Activated CD4-positive, alpha-beta T cell treated with anti-CD3 and anti-CD28 coated beads, Interleukin-2, amount 10 ng/mL, durations not matched to agents 24 days and 14 days (primary cell): ENCODE measurements at regions not wholly inside any gene's neighbourhood (a gene's known extent, or its start where the extent isn't known, plus 50 kb on each side); places are given as distances from the start of the nearest gene placed in this dataset.
"Not testable (repeated sequence)": the region's sequence is repeated elsewhere in the genome, so short reads cannot be mapped to it uniquely, and the experiment has no call there.

Source experiments
- DNase-seq: peaks from one replicate; pipeline ENCODE4 v3.0.0; 2022
- H3K27ac Mint-ChIP-seq: one replicate; pipeline ENCODE4 v1.8.0; 2022; ENCODE audit warnings: mild to moderate bottlenecking, mixed read lengths
- H3K27me3 Mint-ChIP-seq: one replicate; pipeline ENCODE4 v1.8.0; 2022; ENCODE audit warnings: mixed read lengths
- H3K36me3 Mint-ChIP-seq: one replicate; pipeline ENCODE4 v1.8.0; 2022; ENCODE audit warnings: low read depth, mild to moderate bottlenecking, mixed read lengths
- H3K4me1 Mint-ChIP-seq: one replicate; pipeline ENCODE4 v1.8.0; 2021; ENCODE audit warnings: mixed read lengths
- H3K4me3 Mint-ChIP-seq: one replicate; pipeline ENCODE4 v1.8.0; 2022; ENCODE audit warnings: mild to moderate bottlenecking, moderate library complexity, mixed read lengths
- H3K9me3 Mint-ChIP-seq: one replicate; pipeline ENCODE4 v1.8.0; 2021; ENCODE audit warnings: mixed read lengths
- intact Hi-C: fragments of 100-400 bp; cut with micrococcal nuclease; formaldehyde crosslinking; loops from one replicate; pipeline ENCODE4 v1.15.1; 2023

GRCh38 chr12:126930234-126930633 lies 1336.7 kb upstream of the TMEM132C start:
- no peaks in the 10 kb centered on the region for H3K9me3 Mint-ChIP-seq
- no peaks in the 10 kb centered on the region for H3K36me3 Mint-ChIP-seq
- H3K4me3 Mint-ChIP-seq = no peak overlapping the region
- no peaks in the 10 kb centered on the region for H3K27me3 Mint-ChIP-seq
- no peak overlapping the region for H3K27ac Mint-ChIP-seq
- no peaks in the 10 kb centered on the region for H3K4me1 Mint-ChIP-seq
- no peak for DNase-seq
- intact Hi-C loops = no loop called here

- Mint-ChIP-seq H3K27me3 (no peaks in the 10 kb centered on the region), H3K4me3 (no peak overlapping the region), H3K36me3 (no peaks in the 10 kb centered on the region), H3K4me1 (no peaks in the 10 kb centered on the region), H3K9me3 (no peaks in the 10 kb centered on the region), H3K27ac (no peak overlapping the region)
- no peak for DNase-seq
- intact Hi-C loops = no loop called here
Observed at GRCh38 chr12:126932156-126932555, 1334.8 kb upstream of the TMEM132C start.

- H3K36me3 Mint-ChIP-seq = no peaks in the 10 kb centered on the region
- no peaks in the 10 kb centered on the region for H3K9me3 Mint-ChIP-seq
- no peaks in the 10 kb centered on the region for H3K4me1 Mint-ChIP-seq
- DNase-seq = no peak
- H3K4me3 Mint-ChIP-seq = no peak overlapping the region
- no peak overlapping the region for H3K27ac Mint-ChIP-seq
- intact Hi-C loops = no loop called here
- H3K27me3 Mint-ChIP-seq = no peaks in the 10 kb centered on the region
Observed at GRCh38 chr12:126935435-126935834, 1331.5 kb upstream of the TMEM132C start.

- Mint-ChIP-seq H3K9me3 (no peaks in the 10 kb centered on the region), H3K36me3 (no peaks in the 10 kb centered on the region), H3K4me3 (no peak overlapping the region), H3K4me1 (no peaks in the 10 kb centered on the region), H3K27me3 (no peaks in the 10 kb centered on the region), H3K27ac (no peak overlapping the region)
- intact Hi-C loops = no loop called here
- DNase-seq = no peak
Observed at GRCh38 chr12:126936181-126936851, 1330.7 kb upstream of the TMEM132C start.

GRCh38 chr12:126937431-126937830 lies 1329.5 kb upstream of the TMEM132C start:
- intact Hi-C loops = no loop called here
- no peaks in the 10 kb centered on the region for H3K9me3 Mint-ChIP-seq
- H3K4me3 Mint-ChIP-seq = no peak overlapping the region
- no peaks in the 10 kb centered on the region for H3K4me1 Mint-ChIP-seq
- no peaks in the 10 kb centered on the region for H3K36me3 Mint-ChIP-seq
- no peak overlapping the region for H3K27ac Mint-ChIP-seq
- H3K27me3 Mint-ChIP-seq = no peaks in the 10 kb centered on the region
- no peak for DNase-seq

GRCh38 chr12:126944684-126945083 lies 1322.3 kb upstream of the TMEM132C start:
- H3K4me1 Mint-ChIP-seq = no peaks in the 10 kb centered on the region
- peaks cover 5% of the 10 kb centered on the region for H3K9me3 Mint-ChIP-seq
- no peak overlapping the region for H3K27ac Mint-ChIP-seq
- H3K27me3 Mint-ChIP-seq = no peaks in the 10 kb centered on the region
- H3K4me3 Mint-ChIP-seq = no peak overlapping the region
- intact Hi-C loops = no loop called here
- H3K36me3 Mint-ChIP-seq = no peaks in the 10 kb centered on the region
- DNase-seq = no peak

GRCh38 chr12:126946958-126947357 lies 1320.0 kb upstream of the TMEM132C start:
- H3K27ac Mint-ChIP-seq, intact Hi-C loops, DNase-seq, H3K4me1 Mint-ChIP-seq, H3K36me3 Mint-ChIP-seq, H3K9me3 Mint-ChIP-seq, H3K4me3 Mint-ChIP-seq, H3K27me3 Mint-ChIP-seq: not testable (repeated sequence)

GRCh38 chr12:126949558-126949957 lies 1317.4 kb upstream of the TMEM132C start:
- Mint-ChIP-seq H3K4me3 (no peak overlapping the region), H3K27me3 (no peaks in the 10 kb centered on the region), H3K36me3 (no peaks in the 10 kb centered on the region), H3K9me3 (peaks cover 2% of the 10 kb centered on the region), H3K27ac (no peak overlapping the region), H3K4me1 (no peaks in the 10 kb centered on the region)
- intact Hi-C loops = no loop called here
- no peak for DNase-seq

GRCh38 chr12:126950266-126950665 lies 1316.7 kb upstream of the TMEM132C start:
- DNase-seq = no peak
- Mint-ChIP-seq H3K27me3 (no peaks in the 10 kb centered on the region), H3K4me3 (no peak overlapping the region), H3K9me3 (no peaks in the 10 kb centered on the region), H3K36me3 (no peaks in the 10 kb centered on the region), H3K4me1 (no peaks in the 10 kb centered on the region), H3K27ac (no peak overlapping the region)
- intact Hi-C loops = no loop called here

- intact Hi-C loops = no loop called here
- no peak for DNase-seq
- H3K9me3 Mint-ChIP-seq = no peaks in the 10 kb centered on the region
- no peaks in the 10 kb centered on the region for H3K27me3 Mint-ChIP-seq
- no peaks in the 10 kb centered on the region for H3K4me1 Mint-ChIP-seq
- H3K4me3 Mint-ChIP-seq = no peak overlapping the region
- H3K36me3 Mint-ChIP-seq = no peaks in the 10 kb centered on the region
- H3K27ac Mint-ChIP-seq = no peak overlapping the region
Observed at GRCh38 chr12:126952096-126953007, 1314.6 kb upstream of the TMEM132C start.

GRCh38 chr12:126953365-126953889 lies 1313.5 kb upstream of the TMEM132C start:
- DNase-seq = no peak
- Mint-ChIP-seq H3K9me3 (no peaks in the 10 kb centered on the region), H3K27ac (no peak overlapping the region), H3K4me3 (no peak overlapping the region), H3K36me3 (no peaks in the 10 kb centered on the region), H3K4me1 (no peaks in the 10 kb centered on the region), H3K27me3 (no peaks in the 10 kb centered on the region)
- intact Hi-C loops = no loop called here

GRCh38 chr12:126960221-126960620 lies 1306.7 kb upstream of the TMEM132C start:
- Mint-ChIP-seq H3K27ac (no peak overlapping the region), H3K36me3 (no peaks in the 10 kb centered on the region), H3K9me3 (no peaks in the 10 kb centered on the region), H3K4me1 (no peaks in the 10 kb centered on the region), H3K4me3 (no peak overlapping the region), H3K27me3 (no peaks in the 10 kb centered on the region)
- no peak for DNase-seq
- intact Hi-C loops = no loop called here

- Mint-ChIP-seq H3K36me3 (no peaks in the 10 kb centered on the region), H3K4me1 (no peaks in the 10 kb centered on the region), H3K9me3 (no peaks in the 10 kb centered on the region), H3K27ac (no peak overlapping the region), H3K4me3 (no peak overlapping the region), H3K27me3 (no peaks in the 10 kb centered on the region)
- intact Hi-C loops = no loop called here
- DNase-seq = no peak
Observed at GRCh38 chr12:126960709-126961108, 1306.3 kb upstream of the TMEM132C start.

GRCh38 chr12:126963825-126964224 lies 1303.1 kb upstream of the TMEM132C start:
- no peak overlapping the region for H3K27ac Mint-ChIP-seq
- no peaks in the 10 kb centered on the region for H3K9me3 Mint-ChIP-seq
- no peak overlapping the region for H3K4me3 Mint-ChIP-seq
- no peaks in the 10 kb centered on the region for H3K36me3 Mint-ChIP-seq
- H3K4me1 Mint-ChIP-seq = no peaks in the 10 kb centered on the region
- no peak for DNase-seq
- H3K27me3 Mint-ChIP-seq = no peaks in the 10 kb centered on the region
- intact Hi-C loops = no loop called here
